ENCODE measurements at regions not wholly inside any gene's neighbourhood (a gene's known extent, or its start where the extent isn't known, plus 50 kb on each side); places are given as distances from the start of the nearest gene placed in this dataset.

DNA sequence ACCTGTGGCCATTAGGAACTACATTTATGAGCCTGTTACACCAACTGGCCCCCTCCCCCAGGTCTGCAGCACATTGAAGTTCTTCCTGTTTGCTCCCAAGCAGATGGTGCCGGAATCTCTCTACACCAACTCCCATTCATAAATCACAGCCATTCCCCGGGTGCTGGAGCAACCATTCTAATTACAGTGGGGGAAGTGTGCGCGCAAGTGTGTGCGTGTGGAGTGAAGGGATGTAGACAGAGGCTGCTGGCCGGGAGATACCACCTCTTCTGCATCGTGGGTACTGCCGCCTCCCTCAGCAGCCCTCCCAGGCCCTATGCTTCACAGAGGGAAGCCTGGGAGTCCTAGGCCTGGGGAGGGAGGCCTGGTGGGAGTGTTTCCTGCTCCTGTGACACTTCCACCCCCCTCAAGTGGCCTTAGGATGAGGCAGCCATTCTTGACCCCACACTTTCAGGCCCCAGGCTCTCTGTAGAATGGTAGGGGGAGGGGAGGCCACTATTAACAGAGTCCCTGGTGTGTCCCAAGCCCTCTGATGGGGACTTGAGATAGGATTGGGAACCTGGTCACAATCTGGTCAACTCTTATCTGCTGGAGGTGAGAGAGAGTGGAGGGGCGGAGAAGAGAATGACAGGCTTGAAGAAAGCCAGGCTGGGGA lies 69.1 kb downstream of the MAGEF1 start:
- TF ChIP-seq, protein P1, sequence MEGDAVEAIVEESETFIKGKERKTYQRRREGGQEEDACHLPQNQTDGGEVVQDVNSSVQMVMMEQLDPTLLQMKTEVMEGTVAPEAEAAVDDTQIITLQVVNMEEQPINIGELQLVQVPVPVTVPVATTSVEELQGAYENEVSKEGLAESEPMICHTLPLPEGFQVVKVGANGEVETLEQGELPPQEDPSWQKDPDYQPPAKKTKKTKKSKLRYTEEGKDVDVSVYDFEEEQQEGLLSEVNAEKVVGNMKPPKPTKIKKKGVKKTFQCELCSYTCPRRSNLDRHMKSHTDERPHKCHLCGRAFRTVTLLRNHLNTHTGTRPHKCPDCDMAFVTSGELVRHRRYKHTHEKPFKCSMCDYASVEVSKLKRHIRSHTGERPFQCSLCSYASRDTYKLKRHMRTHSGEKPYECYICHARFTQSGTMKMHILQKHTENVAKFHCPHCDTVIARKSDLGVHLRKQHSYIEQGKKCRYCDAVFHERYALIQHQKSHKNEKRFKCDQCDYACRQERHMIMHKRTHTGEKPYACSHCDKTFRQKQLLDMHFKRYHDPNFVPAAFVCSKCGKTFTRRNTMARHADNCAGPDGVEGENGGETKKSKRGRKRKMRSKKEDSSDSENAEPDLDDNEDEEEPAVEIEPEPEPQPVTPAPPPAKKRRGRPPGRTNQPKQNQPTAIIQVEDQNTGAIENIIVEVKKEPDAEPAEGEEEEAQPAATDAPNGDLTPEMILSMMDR (IDR thresholded peaks at IDR 0.05; ENCODE audit: poor library complexity), result no peak
- TF ChIP-seq EZH2 (IDR thresholded peaks at IDR 0.05; ENCODE audit: borderline replicate concordance), result no peak
- TF ChIP-seq EZH2phosphoT487 (IDR thresholded peaks at IDR 0.05; ENCODE audit: low read depth, severe bottlenecking, unreplicated experiment), result no peak
